ENCODE measurements at regions not wholly inside any gene's neighbourhood (a gene's known extent, or its start where the extent isn't known, plus 50 kb on each side); places are given as distances from the start of the nearest gene placed in this dataset.
"Not testable (repeated sequence)": the region's sequence is repeated elsewhere in the genome, so short reads cannot be mapped to it uniquely, and the experiment has no call there.

DNA sequence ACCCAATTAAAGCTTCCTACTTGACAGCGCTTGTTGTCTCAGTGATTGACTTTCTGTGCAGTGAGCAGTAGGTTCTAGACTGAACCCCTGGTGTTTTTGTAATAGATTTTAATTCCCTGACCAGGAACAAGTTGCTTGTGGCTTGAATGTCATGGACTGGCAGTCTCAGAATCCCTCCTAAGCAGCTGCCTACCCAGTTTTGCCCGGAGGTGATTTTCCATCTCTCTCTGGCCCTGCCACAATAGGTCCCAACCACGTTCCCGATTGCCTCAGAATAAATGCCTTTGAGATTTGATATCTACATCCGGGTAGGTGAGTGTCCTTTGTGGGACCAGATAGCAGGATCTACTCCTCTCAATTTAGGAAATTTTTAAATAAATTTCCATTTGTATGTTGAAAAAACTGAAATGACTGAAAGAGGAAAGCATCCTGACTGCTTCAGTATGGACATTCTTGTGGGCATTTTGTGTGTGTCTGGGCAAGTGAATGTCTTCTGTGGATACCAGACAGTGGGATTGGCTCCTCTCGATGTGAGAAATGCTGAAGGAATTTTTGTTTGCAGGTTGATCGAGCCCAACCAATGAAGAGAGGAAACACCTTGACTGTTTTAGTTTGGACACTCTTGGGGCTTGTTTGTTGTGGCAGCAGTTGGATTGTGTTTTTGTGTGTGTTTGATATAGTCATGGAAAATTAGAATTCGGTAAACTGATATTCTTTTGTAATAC is 1607.4 kb downstream of the C4orf33 start:
- DNase-seq = no peak

DNA sequence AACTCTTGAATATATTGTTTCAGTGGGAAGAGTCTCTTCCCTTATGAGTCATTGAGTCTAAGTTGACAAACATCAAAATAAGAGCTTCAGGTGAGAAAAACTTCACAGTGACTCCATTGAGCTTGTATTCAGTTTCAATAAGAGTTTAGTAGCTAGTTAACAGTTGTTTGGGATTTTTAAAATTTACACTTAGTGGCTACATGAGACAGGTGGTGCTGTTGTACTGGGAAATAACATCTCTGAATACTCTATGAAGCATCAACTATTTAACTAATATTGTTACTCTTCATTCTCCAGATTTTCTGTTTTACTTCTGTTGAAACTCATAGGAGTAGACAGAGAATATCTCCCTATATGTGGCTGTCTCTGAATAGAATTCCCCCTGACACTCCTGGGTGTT is 1609.1 kb downstream of the C4orf33 start:
- no peak for DNase-seq

DNA sequence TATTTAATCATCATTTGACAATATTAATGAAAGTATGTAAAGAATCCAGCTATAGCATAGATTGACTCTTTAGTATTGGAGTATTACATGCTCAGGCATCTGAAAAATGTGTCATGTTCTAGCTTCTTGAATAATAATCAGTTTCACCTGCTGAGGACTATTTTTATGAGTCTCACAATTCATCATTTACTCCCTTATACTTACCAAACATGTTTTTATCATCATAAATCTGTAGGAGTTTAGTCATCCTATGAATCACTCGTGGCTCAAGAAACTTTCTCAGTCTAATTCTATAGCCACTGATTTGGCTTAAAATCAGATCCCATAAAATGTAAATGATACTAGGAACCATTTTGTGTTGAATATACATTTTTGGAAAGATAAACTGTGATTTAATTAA is 1616.1 kb downstream of the C4orf33 start:
- no peak for DNase-seq

DNA sequence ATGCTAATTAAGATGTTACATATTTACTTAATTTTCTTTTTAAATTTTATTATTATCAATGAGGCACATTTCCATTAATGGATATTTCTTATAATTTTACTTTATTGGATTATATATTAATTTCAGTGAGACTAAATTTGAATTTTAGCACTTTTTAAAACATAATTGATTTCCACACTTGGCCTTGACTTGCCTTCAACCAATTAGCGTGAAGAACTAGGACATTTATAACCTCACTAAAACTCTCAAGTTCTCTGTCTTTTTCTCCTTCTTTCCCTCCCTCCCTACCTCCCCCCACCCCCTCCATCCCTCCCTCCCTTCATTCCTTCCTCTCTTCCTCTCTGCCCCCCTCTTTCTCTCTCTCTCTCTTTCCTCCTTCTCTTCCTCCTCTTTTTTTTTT is 1618.1 kb downstream of the C4orf33 start:
- DNase-seq = no peak

DNA sequence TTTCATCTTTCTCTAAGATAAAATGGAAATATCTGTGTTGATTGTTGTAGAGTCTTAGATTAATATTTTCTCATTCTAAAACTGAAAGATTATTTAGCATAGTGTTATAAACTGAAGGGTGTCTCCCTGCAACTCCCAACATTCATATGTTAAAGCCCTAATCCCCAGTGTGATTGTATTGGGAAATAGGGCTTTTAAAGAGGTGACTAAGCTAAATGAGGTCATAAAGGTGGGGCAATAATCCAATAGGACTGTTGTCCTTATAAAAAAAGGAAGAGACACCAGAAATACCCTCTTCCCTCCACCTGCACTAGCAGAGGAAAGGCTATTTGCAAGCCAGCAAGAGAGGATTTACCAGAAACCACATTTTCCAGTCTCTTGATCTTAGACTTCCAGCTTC is 1626.4 kb downstream of the C4orf33 start:
- no peak for DNase-seq

DNA sequence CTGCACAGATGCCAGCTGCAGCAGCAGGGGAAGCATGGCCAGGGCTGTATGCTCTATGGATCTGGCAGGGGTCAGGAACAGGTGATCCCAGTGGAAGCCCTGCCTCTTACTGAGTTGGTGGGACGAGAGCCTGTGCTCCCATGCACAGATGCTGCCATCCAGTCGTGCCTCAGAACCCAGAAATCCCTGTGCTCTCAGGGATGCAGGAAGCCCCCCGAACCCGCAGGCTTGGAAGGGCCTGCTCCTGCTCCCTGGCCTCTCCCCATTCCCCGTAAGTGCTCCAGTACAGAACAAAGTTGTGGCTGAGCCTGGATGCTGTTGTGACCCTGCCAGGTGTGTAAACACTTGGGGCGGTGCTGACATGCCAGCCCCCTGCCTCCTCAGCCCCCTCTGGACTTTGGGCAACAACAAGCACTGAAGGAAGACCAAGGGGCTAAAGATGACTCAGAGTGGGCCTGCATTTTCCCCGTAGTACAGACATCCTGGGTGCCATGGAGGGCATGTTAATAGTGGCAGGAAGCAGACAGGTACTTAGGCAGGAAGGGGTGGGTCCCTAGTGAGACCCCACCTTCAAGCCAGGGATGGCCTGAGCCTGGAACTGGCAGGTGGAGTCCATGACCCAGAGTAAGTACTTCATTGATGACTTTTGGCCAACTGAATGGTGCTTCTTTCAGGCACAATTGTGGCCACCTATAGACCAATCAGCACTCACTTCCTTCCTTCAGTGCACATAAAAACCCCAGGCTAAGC is 1640.7 kb downstream of the C4orf33 start:
- no peak for DNase-seq

DNA sequence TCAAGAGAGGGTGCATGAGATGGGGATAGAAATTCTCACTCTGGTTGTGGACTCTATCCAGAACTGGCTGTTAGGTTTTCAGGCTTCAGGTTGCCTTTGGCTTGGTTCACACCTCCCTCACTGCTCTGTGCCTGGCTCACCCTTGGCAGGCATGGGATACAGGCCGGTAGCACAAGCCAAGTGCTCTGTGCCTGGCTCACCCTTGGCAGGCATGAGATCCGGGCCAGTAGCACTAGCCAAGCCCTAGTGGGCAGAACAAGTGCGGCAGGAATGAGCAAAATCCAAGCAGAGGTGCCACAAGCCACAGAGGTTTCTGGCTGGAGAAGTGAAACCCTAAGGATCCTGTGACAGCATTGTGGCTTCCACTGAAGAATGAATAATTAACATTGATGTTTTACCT is 1642.3 kb downstream of the C4orf33 start:
- DNase-seq = no peak

DNA sequence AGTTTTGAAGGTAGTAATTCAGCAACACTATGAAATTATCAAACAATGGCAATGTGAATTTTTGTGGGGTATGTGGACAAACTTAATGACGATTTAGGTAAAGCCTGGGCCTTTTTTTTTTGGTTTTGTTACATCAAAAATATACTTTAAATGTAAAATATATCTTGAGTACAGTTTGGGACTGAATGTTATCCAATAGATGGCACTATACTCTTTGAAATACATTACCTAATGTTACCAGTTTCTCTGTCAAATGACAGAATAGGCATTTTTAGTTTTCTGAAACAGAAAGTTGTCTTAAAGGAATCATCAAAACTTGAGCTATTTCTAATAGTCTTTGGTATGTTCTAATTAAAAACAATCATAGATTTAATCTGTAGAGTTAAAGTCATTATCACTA is 1651.9 kb downstream of the C4orf33 start:
- no peak for DNase-seq

DNA sequence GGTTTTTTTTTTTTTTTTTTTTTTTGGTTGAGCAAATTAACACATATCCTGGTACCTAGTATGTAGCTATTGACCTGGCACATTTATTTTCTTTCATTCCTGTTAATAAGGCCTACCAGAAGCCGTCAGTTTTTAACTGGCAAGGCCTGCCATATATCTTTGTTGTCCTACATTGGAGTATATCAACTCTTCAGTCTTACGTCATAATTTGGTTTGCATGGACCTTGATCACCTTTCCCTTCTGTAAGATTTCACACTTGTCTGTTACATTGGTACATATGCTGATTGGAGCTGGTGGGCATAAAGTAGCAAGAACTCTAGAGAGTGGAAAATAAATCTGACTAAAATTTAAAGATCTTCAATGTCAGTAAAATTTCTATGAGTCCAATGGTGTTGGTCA is 1658.0 kb downstream of the C4orf33 start:
- DNase-seq = no peak

DNA sequence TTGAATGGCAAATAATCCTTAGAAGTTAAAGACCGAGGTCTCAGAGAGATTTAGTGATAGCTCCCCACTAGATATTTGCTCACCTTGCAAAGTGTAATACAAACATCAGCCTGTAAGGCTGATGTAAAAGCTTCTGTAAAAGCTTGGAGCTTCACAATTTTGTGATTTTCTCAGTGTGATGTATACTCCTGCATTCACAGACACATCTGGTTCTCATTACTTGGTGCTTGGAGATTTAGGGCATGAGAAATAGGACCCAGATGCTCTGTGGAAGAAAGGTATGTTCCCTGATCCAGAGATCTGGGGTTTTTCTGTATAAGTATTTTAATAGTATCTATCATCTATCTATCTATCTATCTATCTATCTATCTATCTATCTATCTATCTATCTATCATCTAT is 1664.3 kb downstream of the C4orf33 start:
- DNase-seq = no peak

DNA sequence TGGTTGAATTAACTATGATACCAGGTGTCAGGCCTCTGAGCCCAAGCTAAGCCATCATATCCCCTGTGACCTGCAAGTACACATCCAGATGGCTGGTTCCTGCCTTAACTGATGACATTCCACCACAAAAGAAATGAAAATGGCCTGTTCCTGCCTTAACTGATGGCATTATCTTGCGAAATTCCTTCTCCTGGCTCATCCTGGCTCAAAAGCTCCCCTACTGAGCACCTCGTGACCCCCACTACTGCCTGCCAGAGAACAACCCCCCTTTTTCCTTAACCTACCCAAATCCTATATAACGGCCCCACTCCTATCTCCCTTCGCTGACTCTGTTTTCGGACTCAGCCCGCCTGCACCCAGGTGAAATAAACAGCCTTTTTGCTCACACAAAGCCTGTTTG is 1671.4 kb downstream of the C4orf33 start:
- DNase-seq = not testable (repeated sequence)

DNA sequence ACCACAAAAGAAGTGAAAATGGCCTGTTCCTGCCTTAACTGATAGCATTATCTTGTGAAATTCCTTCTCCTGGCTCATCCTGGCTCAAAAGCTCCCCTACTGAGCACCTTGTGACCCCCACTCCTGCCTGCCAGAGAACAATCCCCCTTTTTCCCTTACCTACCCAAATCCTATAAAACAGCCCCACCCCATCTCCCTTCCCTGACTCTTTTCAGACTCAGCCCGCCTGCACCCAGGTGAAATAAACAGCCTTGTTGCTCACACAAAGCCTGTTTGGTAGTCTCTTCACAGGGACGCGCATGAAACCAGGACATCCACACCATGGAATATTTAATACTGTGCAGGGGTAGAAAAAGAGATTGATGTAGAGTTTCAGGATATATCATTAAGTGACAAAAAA is 1677.0 kb downstream of the C4orf33 start:
- DNase-seq = not testable (repeated sequence)

DNA sequence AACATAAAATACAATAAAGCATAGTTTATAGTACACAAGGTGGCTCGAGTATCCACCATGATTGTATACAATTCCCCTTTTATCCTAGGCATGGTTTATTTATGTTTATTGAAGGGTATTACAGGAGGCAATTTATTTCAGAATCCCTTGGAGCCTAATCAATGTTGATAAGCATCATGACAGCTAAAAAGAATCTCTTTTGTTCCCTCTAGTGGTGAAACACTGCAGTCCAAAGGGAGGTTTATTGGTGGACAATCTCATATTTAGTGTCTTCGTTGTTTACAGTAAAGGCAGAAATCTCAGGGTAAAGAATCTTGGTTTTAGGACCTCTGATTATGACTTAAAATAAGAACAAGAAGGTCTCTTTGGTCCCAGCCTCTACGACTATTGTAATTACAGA is 1712.5 kb downstream of the C4orf33 start:
- DNase-seq = no peak

DNA sequence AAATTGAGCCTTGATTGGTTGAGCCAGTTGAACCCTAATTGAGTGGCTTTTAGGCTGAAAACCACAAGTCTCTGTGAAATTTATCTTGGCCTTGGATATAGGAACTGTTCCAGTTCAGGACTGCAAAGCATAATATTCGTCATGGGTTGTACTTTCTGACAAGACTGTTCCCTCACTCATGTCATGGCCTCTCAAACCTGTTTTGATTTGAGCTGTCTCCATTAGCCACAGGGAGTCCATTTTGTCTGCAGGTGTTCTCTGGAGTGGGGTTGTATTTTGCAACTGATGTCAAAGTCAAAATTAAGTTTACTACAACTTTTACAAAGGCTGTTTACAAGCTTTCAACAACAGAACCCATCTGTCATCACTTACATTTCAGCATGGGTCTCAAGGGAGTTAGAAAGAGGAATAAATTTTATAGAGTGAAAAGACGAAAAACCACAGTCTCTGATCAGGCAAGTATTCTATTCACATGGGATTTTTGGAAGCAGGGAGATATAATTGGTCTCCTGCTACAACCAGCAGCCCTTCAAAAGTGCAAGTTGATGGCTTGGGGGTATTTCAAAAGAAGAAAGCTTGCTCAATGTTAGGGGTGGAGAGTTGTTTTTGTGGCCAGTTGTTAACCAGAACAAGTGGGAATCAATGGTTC is 1716.3 kb downstream of the C4orf33 start:
- no peak for DNase-seq

DNA sequence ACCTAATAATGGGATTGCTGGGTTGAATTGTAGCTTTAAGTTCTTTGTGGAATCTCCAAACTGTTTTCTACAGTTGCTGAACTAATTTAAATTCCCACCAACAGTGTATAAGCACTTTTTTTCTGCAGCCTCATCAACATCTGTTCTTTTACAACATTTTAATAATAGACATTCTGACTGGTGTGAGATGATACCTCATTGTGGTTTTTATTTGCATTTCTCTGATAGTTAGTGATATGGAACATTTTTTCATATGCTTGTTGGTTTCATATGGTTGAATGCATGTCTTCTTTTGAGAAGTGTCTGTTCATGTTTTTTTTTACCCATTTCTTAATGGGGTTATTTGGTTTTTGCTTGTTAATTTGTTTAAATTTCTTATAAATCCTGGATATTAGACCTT is 1718.9 kb downstream of the C4orf33 start:
- DNase-seq = no peak

DNA sequence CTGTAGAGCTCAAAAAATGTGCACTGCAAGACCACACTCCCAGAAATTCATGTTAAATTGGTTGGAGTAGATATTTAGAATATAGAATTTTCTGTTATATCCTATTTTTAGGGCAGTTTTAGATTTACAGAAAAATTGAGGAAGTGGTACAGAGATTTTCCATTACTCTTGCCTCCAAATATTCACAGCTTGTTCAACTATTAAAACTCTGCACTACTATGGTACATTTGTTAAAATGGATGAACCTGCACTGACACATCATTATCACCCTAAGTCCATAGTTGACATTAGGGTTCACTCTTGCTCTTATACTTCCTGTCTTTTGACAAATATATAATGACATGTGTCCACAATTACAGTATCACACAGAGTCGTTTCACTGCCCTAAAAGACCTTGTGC is 1724.5 kb downstream of the C4orf33 start:
- no peak for DNase-seq

DNA sequence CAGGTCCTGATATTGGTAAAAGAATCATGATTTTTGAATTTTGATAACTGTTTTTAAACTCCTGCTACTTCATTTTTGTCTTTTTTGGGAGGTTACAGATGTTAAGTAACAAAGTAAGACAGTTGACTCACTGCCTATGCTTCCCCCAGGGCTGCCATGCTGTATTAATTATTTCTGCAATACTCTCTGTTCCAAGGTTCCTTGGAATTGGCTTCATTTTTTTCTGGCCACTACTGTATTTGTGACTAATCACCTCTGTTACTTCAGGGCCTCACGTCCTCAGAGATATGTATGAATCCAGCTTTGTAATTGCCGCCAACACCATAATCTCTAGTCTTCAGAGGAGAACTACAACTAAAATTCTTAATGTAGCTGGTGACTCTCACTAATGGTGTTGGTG is 1729.3 kb downstream of the C4orf33 start:
- no peak for DNase-seq

DNA sequence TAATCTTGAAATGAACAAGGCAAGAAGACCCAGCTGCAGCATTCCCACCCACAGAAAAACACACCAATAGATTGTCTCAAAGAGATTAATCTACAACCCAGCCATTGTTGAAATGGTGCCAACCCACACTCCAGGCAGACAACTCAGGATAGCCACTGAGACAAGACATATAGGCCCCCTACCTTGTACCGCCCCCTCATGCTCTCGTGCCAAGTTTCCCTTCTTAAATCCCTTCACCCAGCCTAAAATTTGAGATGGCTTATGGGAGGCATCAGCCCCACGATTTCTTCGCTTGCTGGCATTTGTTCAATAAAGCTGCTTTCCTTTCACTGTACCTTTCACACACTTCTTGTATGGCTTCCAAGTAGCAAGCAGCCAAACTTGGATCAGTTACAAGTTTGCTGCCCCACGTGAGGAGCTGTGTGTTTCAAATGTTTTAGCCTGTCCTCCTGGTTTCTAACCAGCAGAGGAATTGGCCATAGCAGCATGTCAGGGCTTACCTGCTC is 1754.1 kb downstream of the C4orf33 start:
- no peak for DNase-seq

DNA sequence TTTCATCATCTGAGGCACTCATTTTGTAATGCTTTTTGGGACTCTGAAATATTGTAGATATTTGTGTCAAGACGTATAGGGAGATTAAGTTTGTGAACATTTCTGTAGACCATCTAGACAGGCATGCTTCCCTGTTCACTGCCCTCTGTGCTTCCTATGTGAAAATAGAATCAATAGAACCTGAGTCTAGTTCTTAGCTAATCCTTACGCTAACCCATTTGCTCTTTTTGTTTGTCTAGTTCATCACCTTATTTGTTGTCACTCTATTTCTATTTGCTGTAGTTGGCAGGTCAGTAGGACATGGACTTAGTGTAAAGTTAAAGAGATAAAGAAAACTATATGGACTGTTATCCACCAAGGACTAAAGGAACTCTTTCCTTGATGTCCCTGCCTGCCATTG is 1755.2 kb downstream of the C4orf33 start:
- DNase-seq = no peak

DNA sequence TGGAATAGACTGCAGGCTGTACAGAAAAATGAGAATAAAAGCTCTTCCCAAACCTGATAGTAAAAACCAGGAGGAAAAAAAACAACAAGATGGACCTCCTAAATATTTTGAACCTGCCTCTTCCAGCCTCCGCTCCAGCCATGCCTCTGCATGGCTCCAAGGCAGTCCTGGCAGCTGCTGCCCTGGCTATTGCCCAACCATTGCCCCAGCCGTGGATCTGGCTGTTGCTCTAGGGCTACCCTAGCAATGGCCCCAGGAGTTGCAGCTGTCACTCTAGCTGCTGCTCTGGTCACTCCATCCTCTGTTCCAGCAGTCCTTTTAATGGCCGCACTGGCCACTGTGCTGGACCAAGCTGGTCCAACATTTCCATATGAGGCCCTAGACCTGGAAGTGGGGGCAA is 1756.0 kb downstream of the C4orf33 start:
- no peak for DNase-seq

DNA sequence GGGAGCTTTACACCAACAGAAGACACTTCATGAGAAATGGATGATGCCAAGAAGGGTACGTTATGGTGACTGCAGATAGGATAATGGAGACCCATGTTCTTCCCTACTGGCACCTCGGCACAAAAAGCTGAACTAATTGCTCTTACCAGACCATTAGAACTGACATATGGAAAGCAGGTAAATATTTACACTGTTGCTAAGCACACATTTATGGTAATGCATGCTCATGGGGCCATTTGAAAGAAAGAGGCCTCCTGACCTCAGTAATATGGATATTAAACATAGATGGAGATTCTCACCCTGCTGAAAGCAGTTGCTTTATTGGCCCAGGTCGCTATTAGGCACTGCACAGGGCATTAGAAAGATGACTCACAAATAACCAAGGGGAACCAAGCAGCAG is 1759.6 kb downstream of the C4orf33 start:
- DNase-seq = peak; percentile 0

DNA sequence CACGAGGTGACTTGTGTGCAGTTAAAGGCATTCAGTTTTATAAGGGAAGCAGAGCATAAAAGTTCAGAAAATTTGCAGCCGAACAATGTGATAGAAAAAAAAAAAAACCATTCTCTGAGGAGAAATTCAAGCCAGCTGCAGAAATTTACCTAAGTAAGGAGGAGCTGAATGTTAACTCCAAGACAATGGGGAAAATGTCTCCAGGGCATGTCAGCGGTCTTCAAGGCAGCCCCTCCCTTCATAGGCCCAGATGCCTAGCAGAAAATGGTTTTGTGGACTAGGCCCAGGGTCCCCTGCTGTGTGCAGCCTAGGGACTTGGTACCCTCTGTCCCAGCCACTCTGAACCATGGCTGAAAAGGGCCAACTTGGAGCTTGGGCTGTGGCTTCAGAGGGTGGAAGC is 1764.0 kb downstream of the C4orf33 start:
- no peak for DNase-seq

DNA sequence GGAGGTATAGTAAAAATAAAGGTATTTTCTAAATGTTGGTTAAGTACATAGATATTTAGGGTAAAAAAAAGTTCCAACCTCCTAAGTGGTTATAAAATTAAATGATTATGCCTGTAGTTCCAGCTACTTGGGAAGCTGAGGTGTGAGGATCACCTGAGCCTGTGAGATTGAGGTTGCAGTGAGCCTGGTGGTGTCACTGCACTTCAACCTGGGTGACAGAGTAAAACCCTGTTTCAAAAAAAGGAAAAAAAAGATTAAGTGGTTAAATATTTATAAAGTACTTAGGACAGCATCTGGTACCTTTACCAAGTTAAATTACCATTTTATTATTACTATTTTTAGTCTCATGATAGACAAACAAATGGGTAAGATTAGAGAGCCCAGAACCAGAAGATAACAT is 1801.0 kb downstream of the C4orf33 start:
- no peak for DNase-seq

DNA sequence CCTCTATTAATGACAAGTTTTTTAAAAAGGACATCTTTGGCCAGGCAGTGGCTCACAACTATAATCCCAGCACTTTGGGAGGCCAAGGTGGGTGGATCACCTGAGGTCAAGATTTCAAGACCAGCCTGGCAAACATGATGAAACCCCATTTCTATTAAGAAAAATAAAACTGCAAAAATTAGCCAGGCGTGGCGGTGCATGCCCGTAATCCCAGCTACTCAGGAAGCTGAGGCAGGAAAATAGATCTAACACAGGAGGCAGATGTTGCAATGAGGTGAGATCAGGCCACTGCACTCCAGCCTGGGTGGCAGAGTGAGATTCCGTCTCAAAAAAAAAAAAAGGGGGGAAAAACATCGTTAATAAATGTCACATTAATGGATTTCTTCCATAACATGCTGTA is 1805.4 kb downstream of the C4orf33 start:
- DNase-seq = no peak

Measured in NCI-H146 (cell line).